ENCODE measurements at regions not wholly inside any gene's neighbourhood (a gene's known extent, or its start where the extent isn't known, plus 50 kb on each side); places are given as distances from the start of the nearest gene placed in this dataset.
"Not testable (repeated sequence)": the region's sequence is repeated elsewhere in the genome, so short reads cannot be mapped to it uniquely, and the experiment has no call there.

GRCh38 chr4:12431259-12431658 is 1002.6 kb upstream of the HS3ST1 start:
- DNase-seq: not testable (repeated sequence)

GRCh38 chr4:12421364-12421763 is 992.7 kb upstream of the HS3ST1 start:
- no peak for DNase-seq

GRCh38 chr4:12416755-12417154 is 988.1 kb upstream of the HS3ST1 start:
- no peak for DNase-seq

GRCh38 chr4:12414181-12414812 is 985.6 kb upstream of the HS3ST1 start:
- DNase-seq: no peak

GRCh38 chr4:12411072-12411471 is 982.4 kb upstream of the HS3ST1 start:
- DNase-seq: no peak

GRCh38 chr4:12409507-12410190 is 981.0 kb upstream of the HS3ST1 start:
- DNase-seq: no peak

- DNase-seq: no peak
Measured at GRCh38 chr4:12408364-12408763, 979.7 kb upstream of the HS3ST1 start.

- no peak for DNase-seq
Measured at GRCh38 chr4:12403175-12403574, 974.5 kb upstream of the HS3ST1 start.

- DNase-seq: no peak
Measured at GRCh38 chr4:12399781-12400180, 971.1 kb upstream of the HS3ST1 start.

- DNase-seq: no peak
Measured at GRCh38 chr4:12393631-12394262, 965.1 kb upstream of the HS3ST1 start.

GRCh38 chr4:12389604-12390003 is 960.9 kb upstream of the HS3ST1 start:
- no peak for DNase-seq

GRCh38 chr4:12382567-12382966 is 953.9 kb upstream of the HS3ST1 start:
- DNase-seq: no peak

GRCh38 chr4:12379191-12379590 is 950.5 kb upstream of the HS3ST1 start:
- DNase-seq: no peak

GRCh38 chr4:12375805-12376204 is 947.1 kb upstream of the HS3ST1 start:
- no peak for DNase-seq

- not testable (repeated sequence) for DNase-seq
Measured at GRCh38 chr4:12365869-12366268, 937.2 kb upstream of the HS3ST1 start.

GRCh38 chr4:12360391-12360790 is 931.7 kb upstream of the HS3ST1 start:
- DNase-seq: no peak

GRCh38 chr4:12359420-12359819 is 930.7 kb upstream of the HS3ST1 start:
- DNase-seq: no peak

- DNase-seq: not testable (repeated sequence)
Measured at GRCh38 chr4:12333083-12333482, 904.4 kb upstream of the HS3ST1 start.

GRCh38 chr4:12324965-12325364 is 896.3 kb upstream of the HS3ST1 start:
- DNase-seq: no peak

GRCh38 chr4:12319765-12320164 is 891.1 kb upstream of the HS3ST1 start:
- no peak for DNase-seq

- no peak for DNase-seq
Measured at GRCh38 chr4:12304905-12305304, 876.2 kb upstream of the HS3ST1 start.

- DNase-seq: no peak
Measured at GRCh38 chr4:12296366-12296765, 867.7 kb upstream of the HS3ST1 start.

GRCh38 chr4:12293906-12294525 is 865.3 kb upstream of the HS3ST1 start:
- DNase-seq: no peak

- DNase-seq: no peak
Measured at GRCh38 chr4:12286351-12286750, 857.7 kb upstream of the HS3ST1 start.
